Activated naive CD8-positive, alpha-beta T cell treated with anti-CD3 and anti-CD28 coated beads, Interleukin-2, amount 10 ng/mL, durations not matched to agents 7 days and 5 days (primary cell): ENCODE measurements at regions not wholly inside any gene's neighbourhood (a gene's known extent, or its start where the extent isn't known, plus 50 kb on each side); places are given as distances from the start of the nearest gene placed in this dataset.

Experiments
- ATAC-seq: fragments of 150-1000 bp; cut with Tn5 transposase; one replicate; pipeline ENCODE4 v1.10.0; 2021; ENCODE audit warnings: low read depth, moderate library complexity
- POLR2A ChIA-PET: fragments of 350-600 bp; sonication (Branson Sonifier 250); formaldehyde crosslinking; loops from one replicate; lab custom pipeline; 2021; ENCODE audit warnings: antibody characterized with exemption; lab: Charles Lee
- DNase-seq: peaks from one replicate; pipeline ENCODE4 v3.0.0; 2021
- H3K27ac Mint-ChIP-seq: one replicate; pipeline ENCODE4 v1.8.0; 2022; ENCODE audit warnings: mild to moderate bottlenecking, mixed read lengths
- H3K27me3 Mint-ChIP-seq: one replicate; pipeline ENCODE4 v1.8.0; 2022; ENCODE audit warnings: mild to moderate bottlenecking, moderate library complexity, mixed read lengths
- H3K36me3 Mint-ChIP-seq: one replicate; pipeline ENCODE4 v1.8.0; 2021; ENCODE audit warnings: mild to moderate bottlenecking, mixed read lengths
- H3K4me1 Mint-ChIP-seq: one replicate; pipeline ENCODE4 v1.8.0; 2021; ENCODE audit warnings: mixed read lengths
- H3K4me3 Mint-ChIP-seq: one replicate; pipeline ENCODE4 v1.8.0; 2022; ENCODE audit warnings: mild to moderate bottlenecking, moderate library complexity, mixed read lengths
- H3K9me3 Mint-ChIP-seq: one replicate; pipeline ENCODE4 v1.8.0; 2021; ENCODE audit warnings: mixed read lengths

- H3K4me3 Mint-ChIP-seq = no peak overlapping the region
- POLR2A ChIA-PET = no interaction called here
- no peak for ATAC-seq
- H3K4me1 Mint-ChIP-seq = no peaks in the 10 kb centered on the region
- DNase-seq = no peak
- peaks cover 8% of the 10 kb centered on the region for H3K9me3 Mint-ChIP-seq
- H3K36me3 Mint-ChIP-seq = no peaks in the 10 kb centered on the region
- H3K27me3 Mint-ChIP-seq = no peaks in the 10 kb centered on the region
- H3K27ac Mint-ChIP-seq = no peak overlapping the region
Measured at GRCh38 chr15:46389739-46390138, 754.9 kb downstream of the SQOR start.

GRCh38 chr15:46394463-46394862 lies 759.6 kb downstream of the SQOR start:
- POLR2A ChIA-PET = no interaction called here
- DNase-seq = no peak
- Mint-ChIP-seq H3K36me3 (no peaks in the 10 kb centered on the region), H3K9me3 (peaks cover 9% of the 10 kb centered on the region), H3K27ac (no peak overlapping the region), H3K4me1 (no peaks in the 10 kb centered on the region), H3K4me3 (no peak overlapping the region), H3K27me3 (no peaks in the 10 kb centered on the region)
- no peak for ATAC-seq

GRCh38 chr15:46408312-46408711 lies 773.5 kb downstream of the SQOR start:
- no peak overlapping the region for H3K4me3 Mint-ChIP-seq
- POLR2A ChIA-PET = no interaction called here
- DNase-seq (no peak), ATAC-seq (no peak)
- H3K27me3 Mint-ChIP-seq = no peaks in the 10 kb centered on the region
- H3K36me3 Mint-ChIP-seq = no peaks in the 10 kb centered on the region
- H3K27ac Mint-ChIP-seq = no peak overlapping the region
- no peaks in the 10 kb centered on the region for H3K4me1 Mint-ChIP-seq
- H3K9me3 Mint-ChIP-seq = no peaks in the 10 kb centered on the region

- Mint-ChIP-seq H3K36me3 (no peaks in the 10 kb centered on the region), H3K27ac (no peak overlapping the region), H3K4me3 (no peak overlapping the region), H3K9me3 (no peaks in the 10 kb centered on the region), H3K27me3 (no peaks in the 10 kb centered on the region), H3K4me1 (no peaks in the 10 kb centered on the region)
- POLR2A ChIA-PET = no interaction called here
- no peak for DNase-seq
- no peak for ATAC-seq
Measured at GRCh38 chr15:46409841-46410301, 775.0 kb downstream of the SQOR start.

- Mint-ChIP-seq H3K4me1 (no peaks in the 10 kb centered on the region), H3K27ac (no peak overlapping the region), H3K9me3 (no peaks in the 10 kb centered on the region), H3K4me3 (no peak overlapping the region), H3K36me3 (no peaks in the 10 kb centered on the region), H3K27me3 (no peaks in the 10 kb centered on the region)
- ATAC-seq (no peak), DNase-seq (no peak)
- POLR2A ChIA-PET = no interaction called here
Measured at GRCh38 chr15:46410705-46411104, 775.9 kb downstream of the SQOR start.

- Mint-ChIP-seq H3K27me3 (no peaks in the 10 kb centered on the region), H3K27ac (no peak overlapping the region), H3K9me3 (no peaks in the 10 kb centered on the region), H3K36me3 (no peaks in the 10 kb centered on the region), H3K4me3 (no peak overlapping the region), H3K4me1 (no peaks in the 10 kb centered on the region)
- POLR2A ChIA-PET = no interaction called here
- ATAC-seq (no peak), DNase-seq (no peak)
Measured at GRCh38 chr15:46411900-46412299, 777.1 kb downstream of the SQOR start.

- Mint-ChIP-seq H3K4me3 (no peak overlapping the region), H3K4me1 (no peaks in the 10 kb centered on the region), H3K9me3 (no peaks in the 10 kb centered on the region), H3K27ac (no peak overlapping the region), H3K27me3 (no peaks in the 10 kb centered on the region), H3K36me3 (no peaks in the 10 kb centered on the region)
- DNase-seq (no peak), ATAC-seq (no peak)
- POLR2A ChIA-PET = no interaction called here
Measured at GRCh38 chr15:46413799-46414198, 779.0 kb downstream of the SQOR start.

- H3K4me1 Mint-ChIP-seq = no peaks in the 10 kb centered on the region
- no peak for DNase-seq
- POLR2A ChIA-PET = no interaction called here
- no peak overlapping the region for H3K4me3 Mint-ChIP-seq
- H3K9me3 Mint-ChIP-seq = no peaks in the 10 kb centered on the region
- no peak overlapping the region for H3K27ac Mint-ChIP-seq
- ATAC-seq = no peak
- H3K27me3 Mint-ChIP-seq = no peaks in the 10 kb centered on the region
- no peaks in the 10 kb centered on the region for H3K36me3 Mint-ChIP-seq
Measured at GRCh38 chr15:46416544-46416943, 781.7 kb downstream of the SQOR start.

GRCh38 chr15:46420990-46421389 lies 786.2 kb downstream of the SQOR start:
- H3K9me3 Mint-ChIP-seq = peaks cover 3% of the 10 kb centered on the region
- H3K27me3 Mint-ChIP-seq = no peaks in the 10 kb centered on the region
- no peaks in the 10 kb centered on the region for H3K36me3 Mint-ChIP-seq
- no peak overlapping the region for H3K27ac Mint-ChIP-seq
- POLR2A ChIA-PET = no interaction called here
- no peak for DNase-seq
- H3K4me1 Mint-ChIP-seq = no peaks in the 10 kb centered on the region
- no peak overlapping the region for H3K4me3 Mint-ChIP-seq
- no peak for ATAC-seq

- H3K27me3 Mint-ChIP-seq = no peaks in the 10 kb centered on the region
- ATAC-seq = no peak
- POLR2A ChIA-PET = no interaction called here
- H3K9me3 Mint-ChIP-seq = no peaks in the 10 kb centered on the region
- no peak overlapping the region for H3K27ac Mint-ChIP-seq
- H3K4me3 Mint-ChIP-seq = no peak overlapping the region
- no peak for DNase-seq
- no peaks in the 10 kb centered on the region for H3K4me1 Mint-ChIP-seq
- no peaks in the 10 kb centered on the region for H3K36me3 Mint-ChIP-seq
Measured at GRCh38 chr15:46441294-46442062, 806.6 kb downstream of the SQOR start.

GRCh38 chr15:46442184-46442583 lies 807.4 kb downstream of the SQOR start:
- DNase-seq (no peak), ATAC-seq (no peak)
- no peaks in the 10 kb centered on the region for H3K4me1 Mint-ChIP-seq
- POLR2A ChIA-PET = no interaction called here
- H3K27ac Mint-ChIP-seq = no peak overlapping the region
- no peak overlapping the region for H3K4me3 Mint-ChIP-seq
- no peaks in the 10 kb centered on the region for H3K9me3 Mint-ChIP-seq
- no peaks in the 10 kb centered on the region for H3K27me3 Mint-ChIP-seq
- H3K36me3 Mint-ChIP-seq = no peaks in the 10 kb centered on the region

- Mint-ChIP-seq H3K9me3 (no peaks in the 10 kb centered on the region), H3K4me3 (no peak overlapping the region), H3K36me3 (no peaks in the 10 kb centered on the region), H3K27ac (no peak overlapping the region), H3K4me1 (no peaks in the 10 kb centered on the region), H3K27me3 (no peaks in the 10 kb centered on the region)
- POLR2A ChIA-PET = no interaction called here
- DNase-seq (no peak), ATAC-seq (no peak)
Measured at GRCh38 chr15:46442901-46443590, 808.2 kb downstream of the SQOR start.

GRCh38 chr15:46450112-46450809 lies 815.4 kb downstream of the SQOR start:
- ATAC-seq = no peak
- Mint-ChIP-seq H3K4me3 (no peak overlapping the region), H3K27me3 (no peaks in the 10 kb centered on the region), H3K27ac (no peak overlapping the region), H3K4me1 (no peaks in the 10 kb centered on the region), H3K9me3 (no peaks in the 10 kb centered on the region), H3K36me3 (no peaks in the 10 kb centered on the region)
- POLR2A ChIA-PET = no interaction called here
- no peak for DNase-seq

GRCh38 chr15:46450810-46451182 lies 816.0 kb downstream of the SQOR start:
- Mint-ChIP-seq H3K27me3 (no peaks in the 10 kb centered on the region), H3K4me3 (no peak overlapping the region), H3K27ac (no peak overlapping the region), H3K36me3 (no peaks in the 10 kb centered on the region), H3K9me3 (no peaks in the 10 kb centered on the region), H3K4me1 (no peaks in the 10 kb centered on the region)
- no peak for DNase-seq
- ATAC-seq = no peak
- POLR2A ChIA-PET = no interaction called here
